Ovary (tissue), 7 donors: ENCODE measurements at regions not wholly inside any gene's neighbourhood (a gene's known extent, or its start where the extent isn't known, plus 50 kb on each side); places are given as distances from the start of the nearest gene placed in this dataset.

ENCODE experiments used
- DNase-seq, 5 donors: peaks; one replicate each; pipeline ENCODE4 v3.0.0-alpha.2; 2019 to 2020
- H3K27ac ChIP-seq, 2 donors: fragments of 200-600 bp; one replicate each; pipeline versions ENCODE4 v1.5.1 to v1.8.0; 2019 to 2022
- H3K27me3 ChIP-seq: fragments of 200-600 bp; one replicate; pipeline ENCODE4 v1.8.0; 2022
- H3K36me3 ChIP-seq: fragments of 200-600 bp; sonication (generic); one replicate; pipeline ENCODE4 v1.5.1; 2019
- H3K4me1 ChIP-seq: one replicate; pipeline ENCODE4 v1.8.1; 2013; ENCODE audit warnings: mild to moderate bottlenecking, moderate library complexity; ENCODE audit not compliant: insufficient read depth
- H3K4me3 ChIP-seq: fragments of 200-600 bp; sonication (generic); one replicate; pipeline ENCODE4 v1.5.1; 2017
- H3K9me3 ChIP-seq, 2 donors: fragments of 200-600 bp in 1 of 2; sonication (generic) in 1 of 2; one replicate each; pipeline versions ENCODE4 v1.5.1 to v1.8.1; 2013 to 2019; ENCODE audit warnings: mild to moderate bottlenecking in 1 of 2, moderate library complexity in 1 of 2
- CTCF ChIP-seq, 3 donors: fragments of 450-650 bp in 2 of 3; fragments of 200-600 bp in 1 of 3; IDR thresholded peaks; one replicate each; pipeline versions ENCODE4 v1.5.1 to v1.8.0; 2016 to 2022; ENCODE audit warnings: antibody characterized with exemption in 3 of 3, mild to moderate bottlenecking in 1 of 3
- EP300 ChIP-seq: sonication (generic); formaldehyde crosslinking; IDR thresholded peaks from one replicate; pipeline ENCODE4 v1.6.1; 2017; ENCODE audit warnings: antibody characterized with exemption
- POLR2A ChIP-seq: fragments of 450-650 bp; IDR thresholded peaks from one replicate; pipeline ENCODE4 v1.6.1; 2017; ENCODE audit warnings: antibody characterized with exemption, mild to moderate bottlenecking, moderate library complexity
- WGBS, 3 donors: extraction: QIAGEN DNeasy Blood & Tissue Kit in 1 of 3; methylation state at CpG; one replicate each; pipeline versions ENCODE4 v1.1.5 to v1.1.7; 2013 to 2017; 5-methylcytosine and 5-hydroxymethylcytosine counted together
- intact Hi-C, 4 donors: fragments of 100-400 bp; cut with DNase I; formaldehyde crosslinking; loops; one replicate each; pipeline versions ENCODE4 v1.11.0 to v1.15.1; 2022 to 2023
- donor health status: DM: no; HTN: no; CAD: no; lungs with moderate emphysema.
- donor health status: DM: no; HTN: no; CAD: no.
- donor health status: Bipolar disorder and iron deficiency.
- donor health status: DM: no; HTN: no; CAD: no.
- donor health status: DM: yes; HTN: yes; CAD: no.

GRCh38 chr3:24601066-24601939 lies 106.7 kb upstream of the THRB start:
- 71 to 82% (median 81%) methylated on average over 13 of the region's 13 CpGs for WGBS, 3 donors
- H3K27ac ChIP-seq: no peak overlapping the region
- no peak for TF ChIP-seq POLR2A
- no peak for TF ChIP-seq CTCF (IDR thresholded peaks at IDR 0.05)
- TF ChIP-seq EP300: no peak
- H3K36me3 ChIP-seq: no peaks in the 10 kb centered on the region
- intact Hi-C loops: no loop called here
- H3K4me3 ChIP-seq: no peak overlapping the region
- no peaks in the 10 kb centered on the region for H3K27me3 ChIP-seq
- H3K9me3 ChIP-seq: no peaks in the 10 kb centered on the region
- no peak for DNase-seq
- no peaks in the 10 kb centered on the region for H3K4me1 ChIP-seq

- Histone ChIP-seq H3K4me1 (no peaks in the 10 kb centered on the region), H3K4me3 (no peak overlapping the region), H3K27ac (no peak overlapping the region), H3K9me3 (no peaks in the 10 kb centered on the region), H3K36me3 (no peaks in the 10 kb centered on the region), H3K27me3 (no peaks in the 10 kb centered on the region)
- DNase-seq: no peak
- 98 to 100% (median 99%) methylated on average over 1 of the region's 1 CpG for WGBS, 3 donors
- intact Hi-C loops: no loop called here
- TF ChIP-seq EP300 (no peak), CTCF (IDR thresholded peaks at IDR 0.05) (no peak), POLR2A (no peak)
Observed at GRCh38 chr3:24604215-24604614, 109.6 kb upstream of the THRB start.

GRCh38 chr3:24605511-24606028 lies 110.9 kb upstream of the THRB start:
- H3K9me3 ChIP-seq: no peaks in the 10 kb centered on the region
- no peak for DNase-seq
- no peaks in the 10 kb centered on the region for H3K4me1 ChIP-seq
- no peak overlapping the region for H3K4me3 ChIP-seq
- no peaks in the 10 kb centered on the region for H3K36me3 ChIP-seq
- H3K27ac ChIP-seq: no peak overlapping the region
- intact Hi-C loops: no loop called here
- H3K27me3 ChIP-seq: no peaks in the 10 kb centered on the region
- 90 to 95% (median 93%) methylated on average over 4 of the region's 4 CpGs for WGBS, 3 donors
- TF ChIP-seq EP300: no peak
- TF ChIP-seq POLR2A: no peak
- no peak for TF ChIP-seq CTCF (IDR thresholded peaks at IDR 0.05)

GRCh38 chr3:24607281-24607680 lies 112.6 kb upstream of the THRB start:
- Histone ChIP-seq H3K27me3 (no peaks in the 10 kb centered on the region), H3K4me1 (no peaks in the 10 kb centered on the region), H3K9me3 (no peaks in the 10 kb centered on the region), H3K4me3 (no peak overlapping the region), H3K36me3 (no peaks in the 10 kb centered on the region), H3K27ac (no peak overlapping the region)
- DNase-seq: no peak
- TF ChIP-seq CTCF (IDR thresholded peaks at IDR 0.05) (no peak), POLR2A (no peak), EP300 (no peak)
- intact Hi-C loops: no loop called here
